ENCODE measurements at regions not wholly inside any gene's neighbourhood (a gene's known extent, or its start where the extent isn't known, plus 50 kb on each side); places are given as distances from the start of the nearest gene placed in this dataset.

GRCh38 chr10:2963889-2964631 lies 103.3 kb upstream of the PFKP start:
- TF ChIP-seq, protein P1, sequence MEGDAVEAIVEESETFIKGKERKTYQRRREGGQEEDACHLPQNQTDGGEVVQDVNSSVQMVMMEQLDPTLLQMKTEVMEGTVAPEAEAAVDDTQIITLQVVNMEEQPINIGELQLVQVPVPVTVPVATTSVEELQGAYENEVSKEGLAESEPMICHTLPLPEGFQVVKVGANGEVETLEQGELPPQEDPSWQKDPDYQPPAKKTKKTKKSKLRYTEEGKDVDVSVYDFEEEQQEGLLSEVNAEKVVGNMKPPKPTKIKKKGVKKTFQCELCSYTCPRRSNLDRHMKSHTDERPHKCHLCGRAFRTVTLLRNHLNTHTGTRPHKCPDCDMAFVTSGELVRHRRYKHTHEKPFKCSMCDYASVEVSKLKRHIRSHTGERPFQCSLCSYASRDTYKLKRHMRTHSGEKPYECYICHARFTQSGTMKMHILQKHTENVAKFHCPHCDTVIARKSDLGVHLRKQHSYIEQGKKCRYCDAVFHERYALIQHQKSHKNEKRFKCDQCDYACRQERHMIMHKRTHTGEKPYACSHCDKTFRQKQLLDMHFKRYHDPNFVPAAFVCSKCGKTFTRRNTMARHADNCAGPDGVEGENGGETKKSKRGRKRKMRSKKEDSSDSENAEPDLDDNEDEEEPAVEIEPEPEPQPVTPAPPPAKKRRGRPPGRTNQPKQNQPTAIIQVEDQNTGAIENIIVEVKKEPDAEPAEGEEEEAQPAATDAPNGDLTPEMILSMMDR (IDR thresholded peaks at IDR 0.05): no peak
- TF ChIP-seq POLR2A (IDR thresholded peaks at IDR 0.05): no peak
